ENCODE measurements at regions not wholly inside any gene's neighbourhood (a gene's known extent, or its start where the extent isn't known, plus 50 kb on each side); places are given as distances from the start of the nearest gene placed in this dataset.

DNA sequence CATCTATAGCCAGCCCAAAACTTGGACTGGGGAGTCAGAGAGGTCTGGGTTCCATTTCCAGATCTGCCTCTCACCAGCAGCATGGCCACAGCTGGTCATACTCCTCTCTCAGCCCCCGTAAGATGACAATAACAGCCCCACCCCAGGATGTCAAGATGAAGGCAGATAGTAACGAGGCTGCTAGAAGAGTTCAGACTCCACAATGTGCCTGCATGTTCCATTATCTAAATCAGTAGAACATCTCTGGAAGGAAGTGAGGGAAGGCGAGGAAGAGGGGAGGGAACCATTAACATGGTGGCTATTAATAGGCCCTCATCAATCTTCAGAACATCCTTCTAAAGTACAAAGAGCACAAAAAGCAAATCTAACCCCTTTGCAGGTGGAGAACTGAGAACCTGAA, 98.0 kb upstream of the KCNG1 start:
- intact Hi-C loops (cut with micrococcal nuclease) = no loop called here
- peaks cover 86% of the 10 kb centered on the region for H3K27me3 ChIP-seq (ENCODE audit: low read depth)
- TF ChIP-seq, protein P1, sequence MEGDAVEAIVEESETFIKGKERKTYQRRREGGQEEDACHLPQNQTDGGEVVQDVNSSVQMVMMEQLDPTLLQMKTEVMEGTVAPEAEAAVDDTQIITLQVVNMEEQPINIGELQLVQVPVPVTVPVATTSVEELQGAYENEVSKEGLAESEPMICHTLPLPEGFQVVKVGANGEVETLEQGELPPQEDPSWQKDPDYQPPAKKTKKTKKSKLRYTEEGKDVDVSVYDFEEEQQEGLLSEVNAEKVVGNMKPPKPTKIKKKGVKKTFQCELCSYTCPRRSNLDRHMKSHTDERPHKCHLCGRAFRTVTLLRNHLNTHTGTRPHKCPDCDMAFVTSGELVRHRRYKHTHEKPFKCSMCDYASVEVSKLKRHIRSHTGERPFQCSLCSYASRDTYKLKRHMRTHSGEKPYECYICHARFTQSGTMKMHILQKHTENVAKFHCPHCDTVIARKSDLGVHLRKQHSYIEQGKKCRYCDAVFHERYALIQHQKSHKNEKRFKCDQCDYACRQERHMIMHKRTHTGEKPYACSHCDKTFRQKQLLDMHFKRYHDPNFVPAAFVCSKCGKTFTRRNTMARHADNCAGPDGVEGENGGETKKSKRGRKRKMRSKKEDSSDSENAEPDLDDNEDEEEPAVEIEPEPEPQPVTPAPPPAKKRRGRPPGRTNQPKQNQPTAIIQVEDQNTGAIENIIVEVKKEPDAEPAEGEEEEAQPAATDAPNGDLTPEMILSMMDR (IDR thresholded peaks at IDR 0.05; ENCODE audit: borderline replicate concordance) = no peak

DNA sequence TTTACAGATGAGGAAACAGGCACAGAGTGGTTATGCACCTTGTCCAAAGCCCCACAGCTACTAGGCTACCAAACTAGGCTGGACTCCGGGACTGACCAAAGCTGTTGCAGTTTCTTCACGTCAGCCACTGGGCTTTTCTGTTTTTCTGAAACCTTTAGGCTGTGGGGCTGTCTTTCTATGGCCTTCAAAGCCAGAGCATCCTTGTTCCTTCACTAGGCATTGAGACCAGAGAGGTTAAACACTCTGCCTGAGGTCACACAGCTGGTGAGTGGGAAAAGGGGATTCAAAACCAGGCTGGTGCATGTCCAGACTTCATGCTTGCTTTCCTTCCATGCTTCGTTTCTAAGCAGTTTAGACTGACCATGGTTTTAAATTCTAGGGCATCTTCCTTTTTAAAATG, 97.5 kb upstream of the KCNG1 start:
- H3K4me3 ChIP-seq = no peak overlapping the region
- intact Hi-C loops (cut with micrococcal nuclease) = no loop called here
- TF ChIP-seq, protein P1 (IDR thresholded peaks at IDR 0.05; ENCODE audit: borderline replicate concordance) = no peak
- H3K27me3 ChIP-seq (ENCODE audit: low read depth) = peaks cover 91% of the 10 kb centered on the region
- no peak overlapping the region for H3K27ac ChIP-seq (replicated peaks)
- DNase-seq = no peak
- no peaks in the 10 kb centered on the region for H3K4me1 ChIP-seq
- no peaks in the 10 kb centered on the region for H3K9me3 ChIP-seq (replicated peaks)
- no peaks in the 10 kb centered on the region for H3K36me3 ChIP-seq

More for the DNA sequence above, 98.0 kb upstream of the KCNG1 start:
- no peaks in the 10 kb centered on the region for H3K9me3 ChIP-seq (replicated peaks)
- H3K4me1 ChIP-seq = no peaks in the 10 kb centered on the region
- no peak overlapping the region for H3K27ac ChIP-seq (replicated peaks)
- no peaks in the 10 kb centered on the region for H3K36me3 ChIP-seq
- H3K4me3 ChIP-seq = no peak overlapping the region
- no peak for DNase-seq

DNA sequence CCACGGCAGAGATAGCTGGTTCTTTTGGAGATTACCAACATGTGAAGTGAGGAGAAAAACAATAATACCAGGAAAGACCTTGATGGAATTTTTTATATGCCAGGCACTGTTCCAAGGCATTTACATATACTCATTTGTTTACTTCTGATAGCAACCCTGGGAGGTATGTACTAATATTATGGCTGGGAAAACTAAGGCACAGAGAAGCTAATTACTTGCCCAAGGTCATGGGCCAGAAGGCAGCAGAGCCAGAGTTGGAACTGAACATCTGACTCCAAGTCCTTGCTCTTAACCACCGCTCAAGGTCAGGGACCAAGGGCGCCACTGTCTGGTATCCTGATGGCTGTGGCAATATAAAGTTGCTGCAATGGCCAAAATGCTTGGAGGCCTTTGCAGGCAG, 97.0 kb upstream of the KCNG1 start:
- Histone ChIP-seq H3K4me3 (no peak overlapping the region), H3K4me1 (no peaks in the 10 kb centered on the region), H3K9me3 (replicated peaks) (no peaks in the 10 kb centered on the region), H3K36me3 (no peaks in the 10 kb centered on the region), H3K27ac (replicated peaks) (no peak overlapping the region), H3K27me3 (ENCODE audit: low read depth) (peaks cover 96% of the 10 kb centered on the region)
- TF ChIP-seq, protein P1 (IDR thresholded peaks at IDR 0.05; ENCODE audit: borderline replicate concordance) = no peak
- no peak for DNase-seq
- intact Hi-C loops (cut with micrococcal nuclease) = no loop called here

DNA sequence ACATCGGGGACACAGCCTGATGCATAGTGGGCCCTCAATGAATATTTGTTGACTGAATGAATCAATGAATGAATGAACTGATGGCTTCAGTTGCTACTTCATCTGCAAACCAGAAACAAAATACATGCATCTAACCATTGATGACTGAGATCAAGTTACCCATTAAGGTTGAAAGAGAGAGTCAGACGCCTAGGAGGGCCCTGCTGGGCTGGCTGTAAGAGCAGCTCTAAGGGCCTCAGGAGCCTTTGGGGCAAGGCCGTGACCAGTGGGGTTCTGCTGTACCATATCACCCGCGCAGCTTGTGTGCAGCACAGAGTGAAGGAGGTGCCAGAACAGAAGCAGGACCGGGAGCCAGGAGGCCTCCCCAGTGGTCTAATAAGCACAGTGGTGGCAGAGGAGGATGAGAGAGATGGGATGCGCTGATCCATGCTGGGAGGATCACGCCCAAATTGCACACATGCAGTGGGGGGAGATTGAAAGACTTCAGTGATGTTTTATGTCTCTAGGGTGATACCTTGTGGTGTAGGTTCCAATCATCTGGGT, 96.1 kb upstream of the KCNG1 start:
- no peaks in the 10 kb centered on the region for H3K9me3 ChIP-seq (replicated peaks)
- DNase-seq = no peak
- intact Hi-C loops (cut with micrococcal nuclease) = no loop called here
- H3K4me1 ChIP-seq = no peaks in the 10 kb centered on the region
- H3K27me3 ChIP-seq (ENCODE audit: low read depth) = peaks cover 94% of the 10 kb centered on the region
- TF ChIP-seq, protein P1 (IDR thresholded peaks at IDR 0.05; ENCODE audit: borderline replicate concordance) = no peak
- H3K36me3 ChIP-seq = no peaks in the 10 kb centered on the region
- H3K4me3 ChIP-seq = no peak overlapping the region
- H3K27ac ChIP-seq (replicated peaks) = no peak overlapping the region

DNA sequence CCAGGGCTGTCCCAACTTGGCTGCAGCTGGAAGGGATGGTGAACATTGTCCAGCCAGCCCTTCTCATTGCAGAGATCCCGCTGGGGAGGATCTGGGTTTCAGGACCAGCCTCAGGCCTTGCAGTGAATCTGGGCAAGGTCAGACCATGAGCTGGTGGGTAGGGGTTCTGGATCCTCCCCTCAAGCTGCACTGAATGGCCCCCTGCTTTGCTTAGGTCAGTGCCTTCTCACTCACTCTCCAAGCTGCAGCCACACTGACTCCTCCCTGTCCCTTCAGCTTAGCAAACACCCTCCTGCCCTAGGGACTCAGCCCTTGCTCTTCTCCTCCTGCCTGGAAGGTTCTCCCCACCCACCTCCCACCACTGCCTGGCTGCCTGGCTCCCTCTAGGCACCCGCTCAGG, 95.3 kb upstream of the KCNG1 start:
- Histone ChIP-seq H3K4me3 (no peak overlapping the region), H3K4me1 (no peaks in the 10 kb centered on the region), H3K27ac (replicated peaks) (no peak overlapping the region), H3K36me3 (no peaks in the 10 kb centered on the region), H3K9me3 (replicated peaks) (no peaks in the 10 kb centered on the region), H3K27me3 (ENCODE audit: low read depth) (peaks cover 94% of the 10 kb centered on the region)
- no peak for DNase-seq
- TF ChIP-seq, protein P1 (IDR thresholded peaks at IDR 0.05; ENCODE audit: borderline replicate concordance) = no peak
- intact Hi-C loops (cut with micrococcal nuclease) = no loop called here
